ENCODE measurements at regions not wholly inside any gene's neighbourhood (a gene's known extent, or its start where the extent isn't known, plus 50 kb on each side); places are given as distances from the start of the nearest gene placed in this dataset.

DNA sequence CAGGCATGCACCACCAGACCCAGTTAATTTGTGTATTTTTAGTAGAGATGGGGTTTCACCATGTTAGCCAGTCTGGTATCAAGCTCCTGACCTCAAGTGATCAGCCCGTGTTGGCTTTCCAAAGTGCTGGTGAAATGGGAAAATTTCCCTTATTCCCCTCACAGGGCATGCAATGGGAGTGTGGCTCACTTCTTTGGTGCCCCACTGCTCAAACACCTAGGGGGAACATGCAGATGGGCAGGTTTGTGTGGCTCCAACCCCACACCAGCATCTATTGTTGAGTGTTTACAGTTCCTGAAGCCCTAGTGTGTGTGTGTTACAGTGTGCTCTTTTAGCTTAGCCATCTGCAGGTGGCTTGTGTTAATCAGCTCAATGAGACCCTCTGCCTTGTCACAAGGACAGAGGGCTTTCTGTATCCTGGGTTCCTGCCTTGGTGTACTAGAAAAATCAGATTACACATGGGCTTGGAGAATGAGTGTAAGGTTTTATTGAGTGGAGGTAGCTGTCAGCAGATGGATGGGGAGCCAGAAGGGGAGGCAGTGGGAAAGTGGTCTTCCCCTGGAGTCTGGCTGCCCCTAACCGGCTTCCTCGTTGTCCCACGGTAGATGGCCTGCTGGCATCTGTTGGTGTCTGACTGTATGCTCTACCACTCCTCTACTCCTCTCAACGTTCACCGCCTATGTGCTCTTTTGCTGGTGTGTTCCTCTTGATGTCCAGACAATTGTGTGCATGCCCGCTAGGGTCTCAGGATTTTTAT, 248.1 kb upstream of the CBLB start:
- no peaks in the 10 kb centered on the region for H3K27me3 Mint-ChIP-seq
- H3K9me3 Mint-ChIP-seq: no peaks in the 10 kb centered on the region
- DNase-seq (no peak), ATAC-seq (replicated peaks in 1 of 4) (no peak)
- Histone ChIP-seq H3K9me3 (no peaks in the 10 kb centered on the region), H3K27ac (ENCODE audit: low read length) (no peak overlapping the region), H3K4me1 (ENCODE audit: control insufficient read depth in 1 of 2, extremely low read depth in 1 of 2, insufficient read depth in 2 of 2, low read length in 2 of 2) (no peaks in the 10 kb centered on the region), H3K27me3 (replicated peaks in 1 of 2; ENCODE audit: control insufficient read depth in 2 of 2, extremely low read depth in 1 of 2, insufficient read depth in 2 of 2, low read length in 1 of 2) (no peaks in the 10 kb centered on the region), H3K4me3 (ENCODE audit: control insufficient read depth in 1 of 2, extremely low read depth in 1 of 2, low read length in 1 of 2) (no peak overlapping the region), H3K36me3 (ENCODE audit: control insufficient read depth in 2 of 2, extremely low read depth in 1 of 2, insufficient read depth in 1 of 2, low read length in 1 of 2) (no peaks in the 10 kb centered on the region)
- H3K4me1 Mint-ChIP-seq: peaks cover 0 to 5% (median 5%) of the 10 kb centered on the region in 3 donors
- WGBS (ENCODE audit: insufficient coverage): 100% methylated on average over 6 of the region's 7 CpGs
- H3K27ac Mint-ChIP-seq: no peak overlapping the region
- H3K4me3 Mint-ChIP-seq: no peak overlapping the region
- no peaks in the 10 kb centered on the region for H3K36me3 Mint-ChIP-seq
- ChIA-PET CTCF (no interaction called here), POLR2A (no interaction called here)

DNA sequence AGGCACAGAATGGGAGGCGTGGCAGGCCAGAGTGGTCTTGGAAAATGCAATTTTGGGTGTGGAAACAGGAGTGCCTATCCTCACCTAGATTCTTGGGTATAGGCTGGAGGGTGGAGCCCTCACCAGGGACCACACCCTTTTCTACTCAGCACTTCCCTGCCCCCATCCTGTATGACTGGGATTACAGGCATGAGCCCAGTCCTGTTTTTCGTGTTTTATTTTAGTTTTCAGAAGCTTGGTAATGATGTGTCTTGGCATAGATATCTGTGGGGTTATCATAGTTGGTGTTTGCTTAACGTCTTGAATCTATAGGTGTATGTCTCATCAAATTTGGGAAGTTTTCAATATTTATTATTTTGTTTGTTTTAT, 248.7 kb upstream of the CBLB start:
- no peak overlapping the region for H3K27ac Mint-ChIP-seq
- no peak overlapping the region for H3K4me3 ChIP-seq (ENCODE audit: control insufficient read depth in 1 of 2, extremely low read depth in 1 of 2, low read length in 1 of 2)
- H3K36me3 Mint-ChIP-seq: no peaks in the 10 kb centered on the region
- H3K27ac ChIP-seq (ENCODE audit: low read length): no peak overlapping the region
- no peaks in the 10 kb centered on the region for H3K27me3 ChIP-seq (replicated peaks in 1 of 2; ENCODE audit: control insufficient read depth in 2 of 2, extremely low read depth in 1 of 2, insufficient read depth in 2 of 2, low read length in 1 of 2)
- ATAC-seq (replicated peaks in 1 of 4) (no peak), DNase-seq (no peak)
- H3K9me3 Mint-ChIP-seq: no peaks in the 10 kb centered on the region
- ChIA-PET POLR2A (no interaction called here), CTCF (no interaction called here)
- WGBS (ENCODE audit: insufficient coverage): 93% methylated on average over 2 of the region's 3 CpGs
- H3K9me3 ChIP-seq: no peaks in the 10 kb centered on the region
- no peaks in the 10 kb centered on the region for H3K27me3 Mint-ChIP-seq
- peaks cover 0 to 5% (median 5%) of the 10 kb centered on the region in 3 donors for H3K4me1 Mint-ChIP-seq
- no peak overlapping the region for H3K4me3 Mint-ChIP-seq
- no peaks in the 10 kb centered on the region for H3K36me3 ChIP-seq (ENCODE audit: control insufficient read depth in 2 of 2, extremely low read depth in 1 of 2, insufficient read depth in 1 of 2, low read length in 1 of 2)
- no peaks in the 10 kb centered on the region for H3K4me1 ChIP-seq (ENCODE audit: control insufficient read depth in 1 of 2, extremely low read depth in 1 of 2, insufficient read depth in 2 of 2, low read length in 2 of 2)

DNA sequence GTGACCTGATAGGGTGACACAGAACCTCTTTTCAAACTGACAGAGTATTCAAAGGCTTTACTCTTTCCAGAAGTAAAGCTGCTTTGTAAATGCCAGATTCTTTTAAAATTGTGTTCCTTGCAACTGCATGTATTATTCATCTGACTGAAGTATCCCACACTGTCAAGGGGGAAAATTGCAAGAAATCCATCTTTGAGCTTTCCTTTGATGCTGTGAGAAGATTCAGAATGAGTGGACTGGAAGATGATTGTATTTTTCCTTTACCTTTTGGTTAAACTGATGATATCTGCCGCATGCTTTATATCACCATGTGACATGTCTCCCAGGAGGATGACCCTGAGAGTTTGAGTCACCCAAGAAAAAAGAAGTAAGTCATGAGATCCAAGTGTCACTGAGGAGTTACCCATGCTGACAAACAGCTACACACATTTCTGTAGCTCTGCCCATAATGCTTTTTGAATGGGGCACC, 250.8 kb upstream of the CBLB start:
- no peaks in the 10 kb centered on the region for H3K9me3 Mint-ChIP-seq
- H3K27ac Mint-ChIP-seq: no peak overlapping the region
- 67% methylated on average over 1 of the region's 1 CpG for WGBS (ENCODE audit: insufficient coverage)
- no peaks in the 10 kb centered on the region for H3K27me3 Mint-ChIP-seq
- no peaks in the 10 kb centered on the region for H3K4me1 ChIP-seq (ENCODE audit: control insufficient read depth in 1 of 2, extremely low read depth in 1 of 2, insufficient read depth in 2 of 2, low read length in 2 of 2)
- H3K36me3 ChIP-seq (ENCODE audit: control insufficient read depth in 2 of 2, extremely low read depth in 1 of 2, insufficient read depth in 1 of 2, low read length in 1 of 2): no peaks in the 10 kb centered on the region
- H3K4me3 Mint-ChIP-seq: no peak overlapping the region
- H3K9me3 ChIP-seq: no peaks in the 10 kb centered on the region
- POLR2A ChIA-PET: interaction anchor here in 1 of 2 donors (0.6 kb wide), 1 partner anchor 20 kb away, joined by 4 read pairs; no protein-coding TSS in a partner anchor
- ATAC-seq (replicated peaks in 1 of 4) (no peak), DNase-seq (no peak)
- peaks cover 0 to 5% (median 5%) of the 10 kb centered on the region in 3 donors for H3K4me1 Mint-ChIP-seq
- H3K36me3 Mint-ChIP-seq: no peaks in the 10 kb centered on the region
- CTCF ChIA-PET: interaction anchor here in 1 of 2 donors (1.0 kb wide), 1 partner anchor 9 kb away, joined by 3 read pairs; no protein-coding TSS in a partner anchor
- H3K27me3 ChIP-seq (replicated peaks in 1 of 2; ENCODE audit: control insufficient read depth in 2 of 2, extremely low read depth in 1 of 2, insufficient read depth in 2 of 2, low read length in 1 of 2): no peaks in the 10 kb centered on the region
- no peak overlapping the region for H3K27ac ChIP-seq (ENCODE audit: low read length)
- no peak overlapping the region for H3K4me3 ChIP-seq (ENCODE audit: control insufficient read depth in 1 of 2, extremely low read depth in 1 of 2, low read length in 1 of 2)

DNA sequence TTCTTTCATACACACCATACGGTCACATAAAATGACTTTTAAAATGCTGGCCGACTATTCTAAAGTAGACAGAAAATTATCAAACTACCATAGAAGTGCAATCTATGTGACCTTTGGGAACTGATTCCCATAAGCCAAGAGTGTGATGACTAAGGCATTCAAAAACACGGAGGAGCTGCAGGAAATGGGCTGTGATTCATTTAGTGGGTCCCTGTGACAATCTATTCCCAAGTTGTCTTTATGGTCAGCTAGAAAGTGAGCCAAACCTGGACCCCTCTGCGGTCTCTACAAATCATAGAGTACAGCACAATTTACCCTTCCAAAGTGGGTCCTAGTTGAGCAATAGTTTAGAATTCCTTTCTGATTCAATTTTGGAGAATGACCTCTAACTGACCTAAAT, 251.5 kb upstream of the CBLB start:
- CTCF ChIA-PET: interaction anchor here (0.7 to 1.0 kb wide), 2 partner anchors 8 to 437 kb away, joined by 3 read pairs; no protein-coding TSS in a partner anchor

DNA sequence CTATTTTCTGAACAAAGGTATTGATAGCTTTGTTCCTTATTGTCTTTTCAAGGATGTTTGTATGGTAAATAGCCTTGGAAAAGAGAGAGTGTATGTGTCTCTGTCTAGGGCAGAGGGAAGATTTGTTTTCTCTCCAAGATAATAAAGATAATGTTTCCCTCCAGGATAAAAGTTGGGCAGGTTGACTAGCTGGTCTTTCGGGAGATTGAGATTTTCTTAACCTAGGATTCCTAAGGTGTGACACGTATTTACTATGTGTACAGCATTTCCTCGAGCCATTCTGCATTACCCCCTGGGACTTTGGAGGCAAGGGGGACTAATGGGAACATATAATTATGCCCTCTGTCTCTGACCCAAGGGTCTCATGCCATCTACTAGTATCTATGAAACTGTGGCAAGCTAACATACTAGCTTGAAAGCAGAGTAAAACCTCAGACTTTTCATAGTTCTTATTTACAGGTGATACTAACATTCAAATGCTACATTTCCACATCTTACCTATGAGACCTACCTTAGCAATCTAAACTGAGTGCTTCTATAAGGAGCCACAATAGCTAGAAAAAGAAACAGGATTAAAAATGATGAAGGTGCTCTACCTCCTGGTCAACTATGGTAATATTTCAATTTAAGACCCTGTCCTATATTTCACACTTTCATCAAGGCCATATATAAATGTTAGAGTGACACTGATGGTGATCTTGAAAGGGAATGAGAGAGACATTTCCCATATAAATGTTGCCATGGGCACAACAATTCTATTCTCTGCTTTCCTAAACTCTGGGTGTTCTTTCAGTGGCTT, 252.9 kb upstream of the CBLB start:
- Histone ChIP-seq H3K27ac (ENCODE audit: low read length) (no peak overlapping the region), H3K4me3 (ENCODE audit: control insufficient read depth in 1 of 2, extremely low read depth in 1 of 2, low read length in 1 of 2) (no peak overlapping the region)

More for the DNA sequence above, 251.5 kb upstream of the CBLB start:
- Mint-ChIP-seq H3K4me3 (no peak overlapping the region), H3K9me3 (no peaks in the 10 kb centered on the region), H3K36me3 (no peaks in the 10 kb centered on the region), H3K27me3 (no peaks in the 10 kb centered on the region), H3K27ac (no peak overlapping the region), H3K4me1 (peaks cover 0 to 5% (median 5%) of the 10 kb centered on the region in 3 donors)
- POLR2A ChIA-PET: no interaction called here
- DNase-seq (no peak), ATAC-seq (replicated peaks in 1 of 4) (no peak)
- WGBS (ENCODE audit: insufficient coverage): no CpG with 5 or more reads among the region's 4 CpGs
- Histone ChIP-seq H3K27me3 (replicated peaks in 1 of 2; ENCODE audit: control insufficient read depth in 2 of 2, extremely low read depth in 1 of 2, insufficient read depth in 2 of 2, low read length in 1 of 2) (no peaks in the 10 kb centered on the region), H3K9me3 (no peaks in the 10 kb centered on the region), H3K36me3 (ENCODE audit: control insufficient read depth in 2 of 2, extremely low read depth in 1 of 2, insufficient read depth in 1 of 2, low read length in 1 of 2) (no peaks in the 10 kb centered on the region), H3K27ac (ENCODE audit: low read length) (no peak overlapping the region), H3K4me3 (ENCODE audit: control insufficient read depth in 1 of 2, extremely low read depth in 1 of 2, low read length in 1 of 2) (no peak overlapping the region), H3K4me1 (ENCODE audit: control insufficient read depth in 1 of 2, extremely low read depth in 1 of 2, insufficient read depth in 2 of 2, low read length in 2 of 2) (no peaks in the 10 kb centered on the region)

DNA sequence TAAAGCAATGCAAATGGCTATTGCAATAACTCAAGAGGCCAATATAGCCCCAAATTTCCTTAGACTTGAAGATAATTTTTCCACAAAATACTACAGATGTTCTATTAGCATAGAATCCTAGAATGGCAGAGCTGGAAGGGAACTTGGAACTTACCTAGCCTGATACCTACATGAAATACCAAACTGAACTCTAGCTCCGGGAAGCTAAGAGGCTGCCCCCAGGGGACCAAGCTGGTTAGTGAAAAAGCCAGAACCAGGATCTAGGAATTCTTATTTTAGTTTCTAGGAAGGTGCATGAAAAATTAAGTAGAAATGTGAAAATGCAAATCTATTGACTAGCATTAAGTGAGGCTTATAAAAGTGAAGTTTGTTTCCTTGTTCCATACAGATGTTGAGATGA, 256.0 kb upstream of the CBLB start:
- no peaks in the 10 kb centered on the region for H3K4me1 ChIP-seq (ENCODE audit: control insufficient read depth in 1 of 2, extremely low read depth in 1 of 2, insufficient read depth in 2 of 2, low read length in 2 of 2)
- Mint-ChIP-seq H3K4me3 (no peak overlapping the region), H3K27ac (no peak overlapping the region), H3K36me3 (no peaks in the 10 kb centered on the region), H3K4me1 (peaks cover 0 to 2% (median under 1%) of the 10 kb centered on the region in 3 donors), H3K9me3 (no peaks in the 10 kb centered on the region), H3K27me3 (no peaks in the 10 kb centered on the region)
- ATAC-seq (replicated peaks in 1 of 4): no peak
- CTCF ChIA-PET: interaction anchor here (0.7 to 0.9 kb wide), 3 partner anchors 19 to 1503 kb away, joined by 3 to 5 read pairs (median 3); no protein-coding TSS in a partner anchor
- WGBS (ENCODE audit: insufficient coverage): no CpG with 5 or more reads among the region's 1 CpG
- no peaks in the 10 kb centered on the region for H3K36me3 ChIP-seq (ENCODE audit: control insufficient read depth in 2 of 2, extremely low read depth in 1 of 2, insufficient read depth in 1 of 2, low read length in 1 of 2)
- H3K9me3 ChIP-seq: no peaks in the 10 kb centered on the region
- no peaks in the 10 kb centered on the region for H3K27me3 ChIP-seq (replicated peaks in 1 of 2; ENCODE audit: control insufficient read depth in 2 of 2, extremely low read depth in 1 of 2, insufficient read depth in 2 of 2, low read length in 1 of 2)
- DNase-seq: no peak
- POLR2A ChIA-PET: no interaction called here
- no peak overlapping the region for H3K4me3 ChIP-seq (ENCODE audit: control insufficient read depth in 1 of 2, extremely low read depth in 1 of 2, low read length in 1 of 2)
- H3K27ac ChIP-seq (ENCODE audit: low read length): no peak overlapping the region

More for the DNA sequence above, 252.9 kb upstream of the CBLB start:
- ChIA-PET POLR2A (no interaction called here), CTCF (interaction anchor here in 1 of 2 donors (0.6 to 1.7 kb wide), 3 partner anchors 25 to 435 kb away, joined by 3 to 7 read pairs (median 3); no protein-coding TSS in a partner anchor)
- no CpG with 5 or more reads among the region's 3 CpGs for WGBS (ENCODE audit: insufficient coverage)
- Histone ChIP-seq H3K36me3 (ENCODE audit: control insufficient read depth in 2 of 2, extremely low read depth in 1 of 2, insufficient read depth in 1 of 2, low read length in 1 of 2) (no peaks in the 10 kb centered on the region), H3K9me3 (no peaks in the 10 kb centered on the region), H3K4me1 (ENCODE audit: control insufficient read depth in 1 of 2, extremely low read depth in 1 of 2, insufficient read depth in 2 of 2, low read length in 2 of 2) (no peaks in the 10 kb centered on the region), H3K27me3 (replicated peaks in 1 of 2; ENCODE audit: control insufficient read depth in 2 of 2, extremely low read depth in 1 of 2, insufficient read depth in 2 of 2, low read length in 1 of 2) (no peaks in the 10 kb centered on the region)
- Mint-ChIP-seq H3K27ac (no peak overlapping the region), H3K9me3 (no peaks in the 10 kb centered on the region), H3K4me1 (peaks cover 0 to 5% (median 5%) of the 10 kb centered on the region in 3 donors), H3K36me3 (no peaks in the 10 kb centered on the region), H3K4me3 (no peak overlapping the region), H3K27me3 (no peaks in the 10 kb centered on the region)
- no peak for ATAC-seq (replicated peaks in 1 of 4)
- peak in 1 of 35 experiments; percentile 5 for DNase-seq
